A673 (cell line): ENCODE measurements at regions not wholly inside any gene's neighbourhood (a gene's known extent, or its start where the extent isn't known, plus 50 kb on each side); places are given as distances from the start of the nearest gene placed in this dataset.
A peak's percentile ranks its signal among the peaks of the same experiment; 100 is the strongest.

Experiments
- BruUV-seq: library from RNA; stranded (reverse); fragments of 400-500 nt; replicated peaks from 2 replicates; lab custom pipeline; 2021; lab: Mats Ljungman, UMichigan
- CTCF ChIA-PET: fragments of 300-600 bp; sonication (Branson Sonifier 250); formaldehyde crosslinking; loops from one replicate; lab custom pipeline; 2022; ENCODE audit warnings: antibody characterized with exemption; lab: Charles Lee
- POLR2A ChIA-PET: fragments of 300-600 bp; sonication (Branson Sonifier 250); formaldehyde crosslinking; loops from one replicate; lab custom pipeline; 2022; ENCODE audit warnings: antibody characterized with exemption; ENCODE audit not compliant: low non-redundant PET; lab: Charles Lee
- DNase-seq: peaks from one replicate; pipeline ENCODE4 v3.0.0-alpha.2; 2015; ENCODE audit warnings: low spot score
- H3K27ac ChIP-seq: fragments of 200-600 bp; sonication (generic); 2 replicates; pipeline ENCODE4 v1.5.1; 2016; ENCODE audit warnings: mixed run types, low read depth, mild to moderate bottlenecking, mixed read lengths, antibody characterized with exemption, low read length; ENCODE audit not compliant: poor library complexity, severe bottlenecking
- H3K27me3 ChIP-seq: fragments of 200-600 bp; sonication (generic); replicated peaks from 2 replicates; pipeline ENCODE4 v1.6.1; 2017; ENCODE audit warnings: mixed run types, low read depth, mild to moderate bottlenecking, mixed read lengths, antibody characterized with exemption, low read length; ENCODE audit not compliant: insufficient read depth, poor library complexity
- H3K36me3 ChIP-seq: fragments of 200-600 bp; sonication (generic); 2 replicates; pipeline ENCODE4 v1.6.1; 2016; ENCODE audit warnings: mixed run types, mild to moderate bottlenecking, mixed read lengths, antibody characterized with exemption, low read length; ENCODE audit not compliant: insufficient read depth, poor library complexity, severe bottlenecking
- H3K4me1 ChIP-seq: fragments of 200-600 bp; sonication (generic); 2 replicates; pipeline ENCODE4 v1.6.1; 2017; ENCODE audit warnings: mixed run types, mild to moderate bottlenecking, mixed read lengths, antibody characterized with exemption, low read length; ENCODE audit not compliant: insufficient read depth, poor library complexity, severe bottlenecking
- H3K4me3 ChIP-seq: fragments of 200-600 bp; sonication (generic); 2 replicates; pipeline ENCODE4 v1.5.1; 2016; ENCODE audit warnings: low read depth, mixed run types, mild to moderate bottlenecking, mixed read lengths, low read length; ENCODE audit not compliant: poor library complexity, severe bottlenecking
- H3K9me3 ChIP-seq: fragments of 200-600 bp; sonication (generic); 2 replicates; pipeline ENCODE4 v1.6.1; 2016; ENCODE audit warnings: mixed run types, low read depth, mild to moderate bottlenecking, mixed read lengths, antibody characterized with exemption, low read length; ENCODE audit not compliant: poor library complexity, severe bottlenecking
- CTCF ChIP-seq: fragments of 300-800, 200-600 bp; sonication (generic); conservative IDR thresholded peaks from 2 replicates; pipeline ENCODE4 v1.5.1; 2017; ENCODE audit warnings: low read depth, mild to moderate bottlenecking, antibody characterized with exemption, low read length, moderate library complexity, mixed read lengths
- EZH2 ChIP-seq: fragments of 200-600 bp; sonication (generic); IDR thresholded peaks from 2 replicates; pipeline ENCODE4 v1.6.1; 2017; ENCODE audit warnings: borderline replicate concordance, low read depth, mild to moderate bottlenecking, mixed read lengths, antibody characterized with exemption, low read length; ENCODE audit not compliant: poor library complexity, severe bottlenecking
- intact Hi-C: fragments of 100-400 bp; cut with micrococcal nuclease; formaldehyde crosslinking; loops from one replicate; pipeline ENCODE4 v1.10.0; 2022; ENCODE audit not compliant: unreplicated experiment

- BruUV-seq = no TSS peak
- TF ChIP-seq CTCF = no peak
- no peak for TF ChIP-seq EZH2
- CTCF ChIA-PET = no interaction called here
Observed at GRCh38 chr11:13602844-13603243, 65.6 kb upstream of the FAR1 start.

GRCh38 chr11:13596611-13597326 lies 71.7 kb upstream of the FAR1 start:
- peak; percentile 7 for DNase-seq
- no peak overlapping the region for H3K4me3 ChIP-seq
- ChIA-PET CTCF (interaction anchor here (0.6 kb wide), 1 partner anchor 1512 kb away, joined by 7 read pairs; no protein-coding TSS in a partner anchor), POLR2A (no interaction called here)
- H3K27ac ChIP-seq = no peak overlapping the region
- H3K36me3 ChIP-seq = no peaks in the 10 kb centered on the region
- no peak for TF ChIP-seq CTCF
- H3K9me3 ChIP-seq = no peaks in the 10 kb centered on the region
- intact Hi-C loops = no loop called here
- H3K27me3 ChIP-seq = peaks cover 5% of the 10 kb centered on the region
- no peaks in the 10 kb centered on the region for H3K4me1 ChIP-seq
- no TSS peak for BruUV-seq

More at GRCh38 chr11:13602844-13603243, 65.6 kb upstream of the FAR1 start:
- Histone ChIP-seq H3K4me3 (no peak overlapping the region), H3K36me3 (no peaks in the 10 kb centered on the region), H3K27me3 (no peaks in the 10 kb centered on the region), H3K27ac (no peak overlapping the region), H3K9me3 (no peaks in the 10 kb centered on the region), H3K4me1 (no peaks in the 10 kb centered on the region)
- POLR2A ChIA-PET = no interaction called here
- no peak for DNase-seq
- intact Hi-C loops = no loop called here

GRCh38 chr11:13595166-13595565 lies 73.3 kb upstream of the FAR1 start:
- Histone ChIP-seq H3K27ac (no peak overlapping the region), H3K4me3 (no peak overlapping the region), H3K4me1 (no peaks in the 10 kb centered on the region), H3K27me3 (peaks cover 5% of the 10 kb centered on the region), H3K36me3 (no peaks in the 10 kb centered on the region), H3K9me3 (no peaks in the 10 kb centered on the region)
- ChIA-PET CTCF (no interaction called here), POLR2A (no interaction called here)
- intact Hi-C loops = no loop called here
- TF ChIP-seq EZH2 (no peak), CTCF (no peak)
- BruUV-seq = no TSS peak
- DNase-seq = no peak
